ENCODE measurements at regions not wholly inside any gene's neighbourhood (a gene's known extent, or its start where the extent isn't known, plus 50 kb on each side); places are given as distances from the start of the nearest gene placed in this dataset.

GRCh38 chr14:98379830-98380229, 892.2 kb downstream of the BCL11B start:
- POLR2A ChIA-PET = no interaction called here
- Histone ChIP-seq H3K4me3 (replicated peaks in 1 of 3; ENCODE audit: insufficient read depth in 1 of 3, low read depth in 2 of 3, low read length in 3 of 3) (no peak overlapping the region), H4K20me1 (ENCODE audit: insufficient read depth, low read length) (no peaks in the 10 kb centered on the region), H3K9ac (ENCODE audit: insufficient read depth, low read depth, low read length) (no peak overlapping the region), H3K27me3 (ENCODE audit: control insufficient read depth in 1 of 2, insufficient read depth in 2 of 2, low read length in 2 of 2) (no peaks in the 10 kb centered on the region), H3K27ac (ENCODE audit: extremely low read length, insufficient read depth, low read length) (no peak overlapping the region), H3K9me3 (ENCODE audit: low read length) (peaks cover 89% of the 10 kb centered on the region), H3K79me2 (ENCODE audit: insufficient read depth, low read length) (no peaks in the 10 kb centered on the region), H3K4me2 (ENCODE audit: low read depth, low read length) (no peak overlapping the region), H3K4me1 (ENCODE audit: insufficient read depth, low read length) (no peaks in the 10 kb centered on the region), H3K36me3 (replicated peaks in 1 of 2; ENCODE audit: control insufficient read depth in 1 of 2, insufficient read depth in 2 of 2, low read length in 2 of 2) (no peaks in the 10 kb centered on the region), H2AFZ (ENCODE audit: low read length) (no peak overlapping the region)
- no peak for FAIRE-seq
- WGBS (ENCODE audit: low lambda C conversion rate) = 2% methylated on average over 3 of the region's 3 CpGs
- in situ Hi-C loops (cut with HindIII; ENCODE audit: extremely low pct_ligation_motif_present, low pct_unique_long_range_greater_than_20kb) = no loop called here
- CTCF ChIA-PET (ENCODE audit: low intra/inter-chr PET ratio, low total read pairs) = no interaction called here
- DNase-seq (ENCODE audit: low spot score) = no peak
- no peak for ATAC-seq
- TF ChIP-seq MAFK (conservative IDR thresholded peaks at IDR 0.05 in 1 of 2, IDR thresholded peaks at IDR 0.05 in 1 of 2; ENCODE audit: low read length in 2 of 2) = peak; percentile 63 to 92; a peak in 3 of 4 replicates
- TF ChIP-seq HOXA3 (CRISPR knock-in tag; IDR thresholded peaks at IDR 0.05) = no peak
- TF ChIP-seq MAFF (IDR thresholded peaks at IDR 0.05; ENCODE audit: low read depth, low read length) = peak; percentile 86
- intact Hi-C loops (cut with micrococcal nuclease; ENCODE audit: unreplicated experiment) = no loop called here
- no TSS peak for BruUV-seq (replicated peaks)

- in situ Hi-C loops (cut with HindIII; ENCODE audit: extremely low pct_ligation_motif_present, low pct_unique_long_range_greater_than_20kb) = no loop called here
- no peak for TF ChIP-seq ZBTB2 (CRISPR knock-in tag; IDR thresholded peaks at IDR 0.05; ENCODE audit: low read depth)
- no peak for TF ChIP-seq RARG (CRISPR knock-in tag; IDR thresholded peaks at IDR 0.05; ENCODE audit: low read depth)
- no peak for TF ChIP-seq DR1 (CRISPR knock-in tag; IDR thresholded peaks at IDR 0.05)
- TF ChIP-seq KLF12 (CRISPR knock-in tag; IDR thresholded peaks at IDR 0.05; ENCODE audit: borderline replicate concordance) = no peak
- no peak for TF ChIP-seq BCLAF1 (IDR thresholded peaks at IDR 0.05)
- TF ChIP-seq NFYB (CRISPR knock-in tag; IDR thresholded peaks at IDR 0.05) = no peak
- no peak for TF ChIP-seq KDM6A (CRISPR knock-in tag; IDR thresholded peaks at IDR 0.05; ENCODE audit: low read depth)
- no peak for TF ChIP-seq ZNF773 (CRISPR knock-in tag; IDR thresholded peaks at IDR 0.05; ENCODE audit: borderline replicate concordance)
- no peak for TF ChIP-seq USF2 (IDR thresholded peaks at IDR 0.05; ENCODE audit: low read depth, low read length)
- no peak for TF ChIP-seq USF2 (CRISPR knock-in tag; IDR thresholded peaks at IDR 0.05; ENCODE audit: borderline replicate concordance)
- TF ChIP-seq PAWR (CRISPR knock-in tag; IDR thresholded peaks at IDR 0.05; ENCODE audit: borderline replicate concordance) = no peak
- TF ChIP-seq SALL1 (CRISPR knock-in tag; IDR thresholded peaks at IDR 0.05) = no peak
Measured at GRCh38 chr14:98382662-98383061, 889.3 kb downstream of the BCL11B start.

More at GRCh38 chr14:98382662-98383061, 889.3 kb downstream of the BCL11B start:
- H3K9me3 ChIP-seq (ENCODE audit: low read length) = peaks cover 87% of the 10 kb centered on the region
- intact Hi-C loops (cut with micrococcal nuclease; ENCODE audit: unreplicated experiment) = no loop called here
- H3K27me3 ChIP-seq (ENCODE audit: control insufficient read depth in 1 of 2, insufficient read depth in 2 of 2, low read length in 2 of 2) = no peaks in the 10 kb centered on the region
- no peak for DNase-seq (ENCODE audit: low spot score)
- ChIA-PET CTCF (ENCODE audit: low intra/inter-chr PET ratio, low total read pairs) (no interaction called here), POLR2A (no interaction called here)
- H3K79me2 ChIP-seq (ENCODE audit: insufficient read depth, low read length) = no peaks in the 10 kb centered on the region
- FAIRE-seq = no peak
- no CpG with 5 or more reads among the region's 4 CpGs for WGBS (ENCODE audit: low lambda C conversion rate)
- ATAC-seq = no peak
- H3K36me3 ChIP-seq (replicated peaks in 1 of 2; ENCODE audit: control insufficient read depth in 1 of 2, insufficient read depth in 2 of 2, low read length in 2 of 2) = no peaks in the 10 kb centered on the region
- H3K9ac ChIP-seq (ENCODE audit: insufficient read depth, low read depth, low read length) = no peak overlapping the region
- no peaks in the 10 kb centered on the region for H4K20me1 ChIP-seq (ENCODE audit: insufficient read depth, low read length)
- no peak overlapping the region for H3K4me3 ChIP-seq (replicated peaks in 1 of 3; ENCODE audit: insufficient read depth in 1 of 3, low read depth in 2 of 3, low read length in 3 of 3)
- H2AFZ ChIP-seq (ENCODE audit: low read length) = no peak overlapping the region
- no TSS peak for BruUV-seq (replicated peaks)
- no peak overlapping the region for H3K4me2 ChIP-seq (ENCODE audit: low read depth, low read length)
- no peak overlapping the region for H3K27ac ChIP-seq (ENCODE audit: extremely low read length, insufficient read depth, low read length)
- H3K4me1 ChIP-seq (ENCODE audit: insufficient read depth, low read length) = no peaks in the 10 kb centered on the region

Data from HepG2 (cell line).